ENCODE measurements at regions not wholly inside any gene's neighbourhood (a gene's known extent, or its start where the extent isn't known, plus 50 kb on each side); places are given as distances from the start of the nearest gene placed in this dataset.

DNA sequence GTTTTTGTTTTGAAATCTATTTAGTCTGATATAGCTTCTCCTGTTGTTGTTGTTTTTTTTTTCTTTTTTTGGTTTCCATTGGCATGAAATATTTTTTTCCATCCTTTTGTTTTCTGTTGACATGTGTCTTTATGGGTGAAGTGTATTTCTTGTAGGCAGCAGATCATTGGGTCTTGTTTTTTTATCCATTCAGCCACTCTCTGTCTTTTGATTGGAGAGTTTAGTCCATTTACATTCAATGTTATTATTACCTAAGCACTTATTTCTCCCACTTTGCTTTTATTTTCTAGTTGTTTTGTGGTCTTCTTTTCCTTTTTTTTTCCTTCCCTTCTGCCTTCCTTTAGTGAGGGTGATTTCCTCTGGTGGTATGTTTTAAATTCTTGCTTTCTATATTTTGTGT is 193.6 kb upstream of the TMEM260 start:
- H3K27me3 ChIP-seq (replicated peaks; ENCODE audit: control insufficient read depth, insufficient read depth, low read length): no peaks in the 10 kb centered on the region
- TF ChIP-seq, protein P1, sequence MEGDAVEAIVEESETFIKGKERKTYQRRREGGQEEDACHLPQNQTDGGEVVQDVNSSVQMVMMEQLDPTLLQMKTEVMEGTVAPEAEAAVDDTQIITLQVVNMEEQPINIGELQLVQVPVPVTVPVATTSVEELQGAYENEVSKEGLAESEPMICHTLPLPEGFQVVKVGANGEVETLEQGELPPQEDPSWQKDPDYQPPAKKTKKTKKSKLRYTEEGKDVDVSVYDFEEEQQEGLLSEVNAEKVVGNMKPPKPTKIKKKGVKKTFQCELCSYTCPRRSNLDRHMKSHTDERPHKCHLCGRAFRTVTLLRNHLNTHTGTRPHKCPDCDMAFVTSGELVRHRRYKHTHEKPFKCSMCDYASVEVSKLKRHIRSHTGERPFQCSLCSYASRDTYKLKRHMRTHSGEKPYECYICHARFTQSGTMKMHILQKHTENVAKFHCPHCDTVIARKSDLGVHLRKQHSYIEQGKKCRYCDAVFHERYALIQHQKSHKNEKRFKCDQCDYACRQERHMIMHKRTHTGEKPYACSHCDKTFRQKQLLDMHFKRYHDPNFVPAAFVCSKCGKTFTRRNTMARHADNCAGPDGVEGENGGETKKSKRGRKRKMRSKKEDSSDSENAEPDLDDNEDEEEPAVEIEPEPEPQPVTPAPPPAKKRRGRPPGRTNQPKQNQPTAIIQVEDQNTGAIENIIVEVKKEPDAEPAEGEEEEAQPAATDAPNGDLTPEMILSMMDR (IDR thresholded peaks at IDR 0.05; ENCODE audit: insufficient read depth, low read length, poor library complexity, severe bottlenecking): no peak
- H3K4me3 ChIP-seq (replicated peaks; ENCODE audit: low read depth, low read length): no peak overlapping the region
- no peaks in the 10 kb centered on the region for H3K36me3 ChIP-seq (ENCODE audit: control insufficient read depth, insufficient read depth, low read length)
- no peak for DNase-seq (ENCODE audit: extremely low read depth, insufficient read length)

- no peaks in the 10 kb centered on the region for H3K27me3 ChIP-seq (replicated peaks; ENCODE audit: control insufficient read depth, insufficient read depth, low read length)
- no peaks in the 10 kb centered on the region for H3K36me3 ChIP-seq (ENCODE audit: control insufficient read depth, insufficient read depth, low read length)
- no peak for DNase-seq (ENCODE audit: extremely low read depth, insufficient read length)
- TF ChIP-seq, protein P1 (IDR thresholded peaks at IDR 0.05; ENCODE audit: insufficient read depth, low read length, poor library complexity, severe bottlenecking): no peak
- H3K4me3 ChIP-seq (replicated peaks; ENCODE audit: low read depth, low read length): no peak overlapping the region
Observed at GRCh38 chr14:56390859-56391258, 188.7 kb upstream of the TMEM260 start.

DNA sequence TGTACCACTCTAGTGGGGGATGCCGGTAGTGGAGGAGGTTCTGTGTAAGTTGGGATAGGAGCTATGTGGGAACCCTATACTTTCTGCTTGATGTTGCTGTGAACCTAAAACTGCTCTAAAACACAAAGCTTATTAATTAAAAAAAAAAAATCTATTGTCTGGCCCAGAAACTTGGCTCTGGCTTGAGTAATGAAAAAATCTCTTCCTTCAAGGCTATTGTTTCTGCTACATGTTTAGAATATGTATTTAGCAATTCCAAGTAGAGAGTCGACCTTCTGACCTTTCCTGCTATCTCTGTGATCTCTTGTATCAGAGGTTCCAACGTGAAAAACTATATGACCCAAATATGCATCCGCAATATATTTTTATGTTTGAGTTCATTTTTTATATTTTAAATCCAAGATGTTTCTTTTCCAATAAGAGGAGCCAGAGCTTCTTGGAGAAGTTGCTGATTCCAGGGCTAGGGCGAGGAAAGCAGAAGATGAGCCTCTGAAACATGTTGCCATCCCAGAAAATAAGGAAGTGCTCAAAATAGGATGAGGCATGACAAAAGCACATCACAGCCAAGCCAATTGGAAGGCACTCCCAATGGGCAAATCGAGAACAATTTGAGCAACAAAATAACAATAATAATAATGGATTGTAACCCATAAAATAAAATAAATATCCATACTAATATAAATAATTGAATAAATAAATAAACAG is 184.6 kb upstream of the TMEM260 start:
- DNase-seq (ENCODE audit: extremely low read depth, insufficient read length): no peak
- Histone ChIP-seq H3K36me3 (ENCODE audit: control insufficient read depth, insufficient read depth, low read length) (no peaks in the 10 kb centered on the region), H3K4me3 (replicated peaks; ENCODE audit: low read depth, low read length) (no peak overlapping the region), H3K27me3 (replicated peaks; ENCODE audit: control insufficient read depth, insufficient read depth, low read length) (no peaks in the 10 kb centered on the region)
- TF ChIP-seq, protein P1 (IDR thresholded peaks at IDR 0.05; ENCODE audit: insufficient read depth, low read length, poor library complexity, severe bottlenecking): no peak

GRCh38 chr14:56400109-56400825 is 179.3 kb upstream of the TMEM260 start:
- DNase-seq (ENCODE audit: extremely low read depth, insufficient read length): no peak
- no peaks in the 10 kb centered on the region for H3K36me3 ChIP-seq (ENCODE audit: control insufficient read depth, insufficient read depth, low read length)
- H3K27me3 ChIP-seq (replicated peaks; ENCODE audit: control insufficient read depth, insufficient read depth, low read length): no peaks in the 10 kb centered on the region

DNA sequence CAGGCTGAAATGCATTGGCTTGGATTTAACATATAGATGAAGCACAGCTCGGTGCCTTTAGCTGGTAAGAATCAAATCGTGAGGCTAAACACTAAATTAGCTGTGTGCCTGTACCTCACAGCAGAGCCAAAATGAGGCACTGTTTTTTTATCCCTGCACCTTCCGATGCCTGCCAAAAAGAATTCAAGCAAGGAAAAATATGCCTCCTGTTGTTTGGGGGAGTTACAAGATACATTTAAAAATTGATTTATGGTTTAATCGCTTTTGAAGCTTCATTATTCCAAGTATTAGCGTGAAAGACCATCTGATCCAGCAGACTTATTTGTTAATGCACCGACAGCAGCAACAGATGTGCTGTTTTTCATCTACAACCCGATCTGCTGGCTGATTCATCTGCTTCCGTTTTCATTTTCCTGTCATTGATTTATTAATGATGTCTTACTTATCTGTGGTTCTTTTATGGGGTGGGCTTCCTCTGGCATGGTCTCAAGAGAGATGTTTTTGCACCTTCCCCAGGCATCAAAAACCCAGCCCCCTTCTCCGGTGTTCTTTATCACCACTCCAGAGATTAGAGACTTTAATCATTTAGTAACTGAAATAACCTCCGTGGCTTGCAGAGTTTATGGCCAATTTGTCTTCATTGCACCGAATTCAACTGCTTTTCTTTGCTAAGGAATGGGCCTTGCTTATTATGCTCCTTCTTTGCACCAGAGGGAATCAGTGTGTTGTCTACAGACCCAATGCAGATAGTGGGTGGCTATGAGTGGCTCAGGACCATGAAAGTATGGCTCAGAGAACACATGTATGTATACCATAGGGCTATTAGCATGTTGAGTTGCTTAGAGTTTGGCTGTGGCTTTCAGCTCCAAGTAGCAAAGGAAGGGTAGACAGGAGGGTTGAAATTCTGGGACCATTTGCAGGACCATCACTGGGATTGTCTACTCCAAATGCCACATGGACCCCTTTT is 166.8 kb upstream of the TMEM260 start:
- TF ChIP-seq, protein P1 (IDR thresholded peaks at IDR 0.05; ENCODE audit: insufficient read depth, low read length, poor library complexity, severe bottlenecking): no peak
- H3K36me3 ChIP-seq (ENCODE audit: control insufficient read depth, insufficient read depth, low read length): no peaks in the 10 kb centered on the region
- no peak for DNase-seq (ENCODE audit: extremely low read depth, insufficient read length)

More at GRCh38 chr14:56400109-56400825, 179.3 kb upstream of the TMEM260 start:
- no peak overlapping the region for H3K4me3 ChIP-seq (replicated peaks; ENCODE audit: low read depth, low read length)
- TF ChIP-seq, protein P1 (IDR thresholded peaks at IDR 0.05; ENCODE audit: insufficient read depth, low read length, poor library complexity, severe bottlenecking): no peak

More for the DNA sequence above, 166.8 kb upstream of the TMEM260 start:
- Histone ChIP-seq H3K27me3 (replicated peaks; ENCODE audit: control insufficient read depth, insufficient read depth, low read length) (no peaks in the 10 kb centered on the region; the same call in 1 of the 2 replicates), H3K4me3 (replicated peaks; ENCODE audit: low read depth, low read length) (no peak overlapping the region)
